GM12878 (cell line): ENCODE measurements at regions not wholly inside any gene's neighbourhood (a gene's known extent, or its start where the extent isn't known, plus 50 kb on each side); places are given as distances from the start of the nearest gene placed in this dataset.

Experiments
- ATAC-seq: fragments of 200-7000 bp; cut with Tn5 transposase; 3 replicates; pipeline ENCODE4 v1.9.1; 2020; ENCODE audit warnings: mild to moderate bottlenecking, moderate library complexity
- BruUV-seq: library from RNA; stranded (reverse); fragments of 400-500 nt; replicated peaks from 2 replicates; lab custom pipeline; 2021; lab: Mats Ljungman, UMichigan
- CTCF ChIA-PET: fragments of 300-600 bp; sonication (Branson Sonifier 250); formaldehyde crosslinking; extraction: SDS; loops from one replicate; lab custom pipeline; 2021; ENCODE audit warnings: inconsistent platforms; lab: Yijun Ruan, JAX
- POLR2A ChIA-PET: fragments of 350-600 bp; formaldehyde crosslinking; extraction: SDS; loops from one replicate; lab custom pipeline; 2021; ENCODE audit warnings: inconsistent platforms; lab: Charles Lee
- RAD21 ChIA-PET: fragments of 300-600 bp; sonication (Branson Sonifier 250); formaldehyde crosslinking; loops from one replicate; lab custom pipeline; 2023; ENCODE audit warnings: antibody characterized with exemption; ENCODE audit not compliant: unreplicated experiment; lab: Charles Lee
- SMC1A ChIA-PET: fragments of 300-600 bp; sonication (Branson Sonifier 250); formaldehyde crosslinking; loops from one replicate; lab custom pipeline; 2023; ENCODE audit not compliant: unreplicated experiment, uncharacterized antibody; lab: Charles Lee
- DNase-seq: peaks from one replicate; pipeline ENCODE4 v3.0.0-alpha.2; 2011; ENCODE audit warnings: low read depth, low spot score
- FAIRE-seq: peaks from 3 replicates; lab custom pipeline; 2011; peaks lifted over from hg19 to GRCh38; lab: Jason Lieb, UNC
- H2AFZ ChIP-seq: 2 replicates; pipeline ENCODE4 v1.6.0; 2011; ENCODE audit warnings: low read depth, low read length, control low read depth; ENCODE audit not compliant: control insufficient read depth
- H3K27ac ChIP-seq: 2 replicates; pipeline ENCODE4 v1.5.1; 2011; ENCODE audit warnings: control low read depth; ENCODE audit not compliant: control insufficient read depth, insufficient read depth
- H3K27me3 ChIP-seq, 2 experiments: replicated peaks in 1 of 2; 2 replicates each; pipeline versions ENCODE4 v1.6.0 to v1.6.1; 2011; ENCODE audit warnings: low read length in 1 of 2; ENCODE audit not compliant: control insufficient read depth in 2 of 2, insufficient read depth in 2 of 2
- H3K36me3 ChIP-seq, 2 experiments: 2 replicates each; pipeline ENCODE4 v1.5.1; 2011; ENCODE audit warnings: low read length in 1 of 2; ENCODE audit not compliant: control insufficient read depth in 2 of 2, insufficient read depth in 2 of 2
- H3K4me1 ChIP-seq: 2 replicates; pipeline ENCODE4 v1.6.1; 2011; ENCODE audit warnings: mild to moderate bottlenecking, low read length, moderate library complexity, mixed read lengths; ENCODE audit not compliant: control insufficient read depth, insufficient read depth
- H3K4me2 ChIP-seq: 2 replicates; pipeline ENCODE4 v1.6.0; 2011; ENCODE audit warnings: control low read depth; ENCODE audit not compliant: control insufficient read depth, insufficient read depth
- H3K4me3 ChIP-seq: fragments of 200-600 bp; sonication (generic); 2 replicates; pipeline ENCODE4 v1.5.1; 2016
- H3K79me2 ChIP-seq: 2 replicates; pipeline ENCODE4 v1.6.0; 2011; ENCODE audit warnings: low read length; ENCODE audit not compliant: control insufficient read depth, insufficient read depth
- H3K9ac ChIP-seq: 2 replicates; pipeline ENCODE4 v1.8.0; 2011; ENCODE audit warnings: low read length, control low read depth, mixed read lengths; ENCODE audit not compliant: control insufficient read depth, insufficient read depth
- H3K9me3 ChIP-seq: replicated peaks from 3 replicates; pipeline ENCODE4 v1.5.1; 2011; ENCODE audit warnings: mild to moderate bottlenecking, low read length; ENCODE audit not compliant: control insufficient read depth, insufficient read depth
- H4K20me1 ChIP-seq: 2 replicates; pipeline ENCODE4 v1.6.0; 2011; ENCODE audit not compliant: control insufficient read depth, insufficient read depth
- IRF4 ChIP-seq: IDR thresholded peaks from 2 replicates; pipeline ENCODE4 v1.6.1; 2011; ENCODE audit warnings: low read depth, low read length
- KLF5 ChIP-seq: fragments of 450-650 bp; IDR thresholded peaks from 2 replicates; pipeline ENCODE4 v1.6.1; 2014; ENCODE audit warnings: mild to moderate bottlenecking; ENCODE audit not compliant: partially characterized antibody
- WGBS: methylation state at CpG from one replicate; pipeline ENCODE4 v1.1.6; 2016; ENCODE audit warnings: low lambda C conversion rate; ENCODE audit not compliant: insufficient replicate concordance, insufficient coverage; ENCODE audit errors: missing lambda C conversion rate; 5-methylcytosine and 5-hydroxymethylcytosine counted together
- in situ Hi-C: fragments of 300-500 bp; cut with MboI; formaldehyde crosslinking; loops from 9 replicates; pipeline ENCODE4 v1.14.3; 2018; ENCODE audit warnings: mixed read lengths
- intact Hi-C: fragments of 100-400 bp; cut with micrococcal nuclease; formaldehyde crosslinking; loops from one replicate; pipeline ENCODE4 v1.14.2; 2022; ENCODE audit not compliant: unreplicated experiment
- TF ChIP-seq, protein P1 (sequence below): fragments of 150-350 bp; IDR thresholded peaks from 2 replicates; pipeline ENCODE4 v1.6.1; 2016; ENCODE audit warnings: low read depth, low read length
- TF ChIP-seq, protein P2 (sequence below): IDR thresholded peaks from 2 replicates; pipeline ENCODE4 v1.6.1; 2011; ENCODE audit warnings: mild to moderate bottlenecking, low read depth, low read length, moderate library complexity; ENCODE audit not compliant: insufficient replicate concordance
- TF ChIP-seq, protein P3 (sequence below): IDR thresholded peaks from 2 replicates; pipeline ENCODE4 v1.6.1; 2012; ENCODE audit warnings: low read length, inconsistent platforms
- TF ChIP-seq, protein P4 (sequence below), 3 experiments: IDR thresholded peaks in 2 of 3; conservative IDR thresholded peaks in 1 of 3; 2 replicates each; pipeline ENCODE4 v1.5.1; 2011; ENCODE audit warnings: low read depth in 3 of 3, low read length in 3 of 3, mild to moderate bottlenecking in 3 of 3, control low read depth in 2 of 3, moderate library complexity in 2 of 3, inconsistent platforms in 1 of 3, mixed read lengths in 1 of 3; ENCODE audit not compliant: control insufficient read depth in 2 of 3, insufficient read depth in 1 of 3; ENCODE audit errors: extremely low read depth in 1 of 3
- TF ChIP-seq, protein P5 (sequence below): IDR thresholded peaks from 2 replicates; pipeline ENCODE4 v1.6.1; 2012; ENCODE audit warnings: low read depth, low read length, improper control_type of control experiment

DNA sequence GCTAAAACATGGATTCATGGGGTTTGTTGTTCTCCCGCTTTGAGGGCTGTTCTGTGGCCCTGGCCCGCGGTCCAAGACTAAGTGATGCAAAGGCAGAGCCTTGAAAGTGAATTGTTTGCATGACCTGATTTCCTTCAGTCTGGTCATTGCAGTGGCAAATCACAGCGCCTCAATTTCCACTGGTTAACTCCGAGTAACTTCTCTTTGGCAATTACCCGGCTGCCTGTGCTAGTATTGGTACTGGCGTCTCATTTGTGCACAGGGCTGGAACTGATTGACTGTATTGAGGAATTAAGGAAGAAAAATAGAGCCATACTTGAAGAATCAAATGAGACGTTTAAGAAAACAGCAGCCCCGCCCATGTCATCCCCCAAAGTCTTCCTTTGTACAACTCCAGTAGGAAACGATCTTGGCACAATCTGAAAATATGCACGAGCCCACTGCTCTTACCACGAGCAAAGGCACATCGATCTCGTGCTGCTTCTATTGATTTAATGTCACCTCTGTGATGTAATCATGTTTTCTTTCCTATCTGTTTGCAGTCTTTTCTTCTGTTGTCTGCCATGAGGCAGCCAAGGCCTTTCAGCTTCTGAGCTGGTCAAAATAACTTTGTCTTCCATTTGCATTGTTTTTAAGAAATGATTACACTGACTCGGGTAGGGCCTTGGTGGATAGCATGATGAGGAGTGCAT lies 60.6 kb upstream of the SHH start (continued):
- TF ChIP-seq, protein P1, sequence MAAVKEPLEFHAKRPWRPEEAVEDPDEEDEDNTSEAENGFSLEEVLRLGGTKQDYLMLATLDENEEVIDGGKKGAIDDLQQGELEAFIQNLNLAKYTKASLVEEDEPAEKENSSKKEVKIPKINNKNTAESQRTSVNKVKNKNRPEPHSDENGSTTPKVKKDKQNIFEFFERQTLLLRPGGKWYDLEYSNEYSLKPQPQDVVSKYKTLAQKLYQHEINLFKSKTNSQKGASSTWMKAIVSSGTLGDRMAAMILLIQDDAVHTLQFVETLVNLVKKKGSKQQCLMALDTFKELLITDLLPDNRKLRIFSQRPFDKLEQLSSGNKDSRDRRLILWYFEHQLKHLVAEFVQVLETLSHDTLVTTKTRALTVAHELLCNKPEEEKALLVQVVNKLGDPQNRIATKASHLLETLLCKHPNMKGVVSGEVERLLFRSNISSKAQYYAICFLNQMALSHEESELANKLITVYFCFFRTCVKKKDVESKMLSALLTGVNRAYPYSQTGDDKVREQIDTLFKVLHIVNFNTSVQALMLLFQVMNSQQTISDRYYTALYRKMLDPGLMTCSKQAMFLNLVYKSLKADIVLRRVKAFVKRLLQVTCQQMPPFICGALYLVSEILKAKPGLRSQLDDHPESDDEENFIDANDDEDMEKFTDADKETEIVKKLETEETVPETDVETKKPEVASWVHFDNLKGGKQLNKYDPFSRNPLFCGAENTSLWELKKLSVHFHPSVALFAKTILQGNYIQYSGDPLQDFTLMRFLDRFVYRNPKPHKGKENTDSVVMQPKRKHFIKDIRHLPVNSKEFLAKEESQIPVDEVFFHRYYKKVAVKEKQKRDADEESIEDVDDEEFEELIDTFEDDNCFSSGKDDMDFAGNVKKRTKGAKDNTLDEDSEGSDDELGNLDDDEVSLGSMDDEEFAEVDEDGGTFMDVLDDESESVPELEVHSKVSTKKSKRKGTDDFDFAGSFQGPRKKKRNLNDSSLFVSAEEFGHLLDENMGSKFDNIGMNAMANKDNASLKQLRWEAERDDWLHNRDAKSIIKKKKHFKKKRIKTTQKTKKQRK, result no peak
- no peak for TF ChIP-seq KLF5
- TF ChIP-seq, protein P2, sequence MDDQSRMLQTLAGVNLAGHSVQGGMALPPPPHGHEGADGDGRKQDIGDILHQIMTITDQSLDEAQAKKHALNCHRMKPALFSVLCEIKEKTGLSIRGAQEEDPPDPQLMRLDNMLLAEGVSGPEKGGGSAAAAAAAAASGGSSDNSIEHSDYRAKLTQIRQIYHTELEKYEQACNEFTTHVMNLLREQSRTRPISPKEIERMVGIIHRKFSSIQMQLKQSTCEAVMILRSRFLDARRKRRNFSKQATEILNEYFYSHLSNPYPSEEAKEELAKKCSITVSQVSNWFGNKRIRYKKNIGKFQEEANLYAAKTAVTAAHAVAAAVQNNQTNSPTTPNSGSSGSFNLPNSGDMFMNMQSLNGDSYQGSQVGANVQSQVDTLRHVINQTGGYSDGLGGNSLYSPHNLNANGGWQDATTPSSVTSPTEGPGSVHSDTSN, result no peak
- TF ChIP-seq, protein P3, sequence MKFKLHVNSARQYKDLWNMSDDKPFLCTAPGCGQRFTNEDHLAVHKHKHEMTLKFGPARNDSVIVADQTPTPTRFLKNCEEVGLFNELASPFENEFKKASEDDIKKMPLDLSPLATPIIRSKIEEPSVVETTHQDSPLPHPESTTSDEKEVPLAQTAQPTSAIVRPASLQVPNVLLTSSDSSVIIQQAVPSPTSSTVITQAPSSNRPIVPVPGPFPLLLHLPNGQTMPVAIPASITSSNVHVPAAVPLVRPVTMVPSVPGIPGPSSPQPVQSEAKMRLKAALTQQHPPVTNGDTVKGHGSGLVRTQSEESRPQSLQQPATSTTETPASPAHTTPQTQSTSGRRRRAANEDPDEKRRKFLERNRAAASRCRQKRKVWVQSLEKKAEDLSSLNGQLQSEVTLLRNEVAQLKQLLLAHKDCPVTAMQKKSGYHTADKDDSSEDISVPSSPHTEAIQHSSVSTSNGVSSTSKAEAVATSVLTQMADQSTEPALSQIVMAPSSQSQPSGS, result no peak
- TF ChIP-seq, all 136 proteins: peak for 0

DNA sequence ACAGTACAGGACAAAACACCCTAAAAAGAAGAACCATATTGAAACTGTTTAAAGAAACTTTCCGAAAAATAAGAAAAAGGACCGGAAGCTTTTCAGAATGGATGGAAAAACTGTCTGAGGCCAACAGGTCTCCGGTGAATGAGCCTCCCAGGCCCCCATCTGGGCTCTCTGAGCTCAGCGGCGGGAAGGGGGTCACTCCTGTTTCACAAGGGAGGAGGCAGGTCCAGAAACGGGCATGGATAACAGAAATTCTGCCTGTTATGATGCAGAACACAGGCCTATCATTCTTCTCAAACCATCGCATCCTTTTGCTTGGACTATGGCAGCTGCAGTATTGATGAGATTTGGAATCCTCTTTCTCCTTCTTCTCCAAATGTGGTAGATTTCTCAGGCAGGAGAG lies 58.9 kb upstream of the SHH start:
- FAIRE-seq, result no peak
- in situ Hi-C loops, result no loop called here

More for the DNA sequence above, 58.9 kb upstream of the SHH start:
- Histone ChIP-seq H3K79me2 (no peaks in the 10 kb centered on the region), H3K27ac (no peak overlapping the region), H3K9me3 (no peaks in the 10 kb centered on the region), H3K9ac (no peak overlapping the region), H4K20me1 (no peaks in the 10 kb centered on the region), H2AFZ (no peak overlapping the region), H3K4me3 (no peak overlapping the region), H3K36me3 (no peaks in the 10 kb centered on the region), H3K4me2 (no peak overlapping the region), H3K4me1 (no peaks in the 10 kb centered on the region), H3K27me3 (no peaks in the 10 kb centered on the region; a peak in 1 of 4 replicates)
- ATAC-seq (no peak), DNase-seq (no peak)
- WGBS, result 42% methylated on average over 7 of the region's 7 CpGs
- BruUV-seq, result no TSS peak
- intact Hi-C loops, result no loop called here
- RAD21 ChIA-PET, result no interaction called here
- TF ChIP-seq, protein P4, sequence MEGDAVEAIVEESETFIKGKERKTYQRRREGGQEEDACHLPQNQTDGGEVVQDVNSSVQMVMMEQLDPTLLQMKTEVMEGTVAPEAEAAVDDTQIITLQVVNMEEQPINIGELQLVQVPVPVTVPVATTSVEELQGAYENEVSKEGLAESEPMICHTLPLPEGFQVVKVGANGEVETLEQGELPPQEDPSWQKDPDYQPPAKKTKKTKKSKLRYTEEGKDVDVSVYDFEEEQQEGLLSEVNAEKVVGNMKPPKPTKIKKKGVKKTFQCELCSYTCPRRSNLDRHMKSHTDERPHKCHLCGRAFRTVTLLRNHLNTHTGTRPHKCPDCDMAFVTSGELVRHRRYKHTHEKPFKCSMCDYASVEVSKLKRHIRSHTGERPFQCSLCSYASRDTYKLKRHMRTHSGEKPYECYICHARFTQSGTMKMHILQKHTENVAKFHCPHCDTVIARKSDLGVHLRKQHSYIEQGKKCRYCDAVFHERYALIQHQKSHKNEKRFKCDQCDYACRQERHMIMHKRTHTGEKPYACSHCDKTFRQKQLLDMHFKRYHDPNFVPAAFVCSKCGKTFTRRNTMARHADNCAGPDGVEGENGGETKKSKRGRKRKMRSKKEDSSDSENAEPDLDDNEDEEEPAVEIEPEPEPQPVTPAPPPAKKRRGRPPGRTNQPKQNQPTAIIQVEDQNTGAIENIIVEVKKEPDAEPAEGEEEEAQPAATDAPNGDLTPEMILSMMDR (IDR thresholded peaks at IDR 0.05 in 2 of 3, conservative IDR thresholded peaks at IDR 0.05 in 1 of 3; ENCODE audit: control insufficient read depth in 2 of 3, extremely low read depth in 1 of 3, insufficient read depth in 1 of 3, low read depth in 3 of 3, low read length in 3 of 3), result no peak
- TF ChIP-seq, protein P5, sequence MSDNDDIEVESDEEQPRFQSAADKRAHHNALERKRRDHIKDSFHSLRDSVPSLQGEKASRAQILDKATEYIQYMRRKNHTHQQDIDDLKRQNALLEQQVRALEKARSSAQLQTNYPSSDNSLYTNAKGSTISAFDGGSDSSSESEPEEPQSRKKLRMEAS, result no peak
- TF ChIP-seq IRF4, result no peak
- CTCF ChIA-PET, result interaction anchor here (0.5 kb wide), 1 partner anchor 1823 kb away, joined by 3 read pairs; no protein-coding TSS in a partner anchor
- POLR2A ChIA-PET, result no interaction called here
- SMC1A ChIA-PET, result no interaction called here
